Mesendoderm (in vitro differentiated cells): ENCODE measurements at regions not wholly inside any gene's neighbourhood (a gene's known extent, or its start where the extent isn't known, plus 50 kb on each side); places are given as distances from the start of the nearest gene placed in this dataset.
A peak's percentile ranks its signal among the peaks of the same experiment; 100 is the strongest.

Experiments used
- DNase-seq: peaks from one replicate; pipeline ENCODE4 v3.0.0; 2013
- H2AK5ac ChIP-seq: 2 replicates; pipeline ENCODE4 v1.6.1; 2013; ENCODE audit warnings: low read length, inconsistent platforms
- H2BK120ac ChIP-seq: 2 replicates; pipeline ENCODE4 v1.6.1; 2013; ENCODE audit warnings: low read depth, mild to moderate bottlenecking, low read length, moderate library complexity, mixed read lengths
- H2BK15ac ChIP-seq: replicated peaks from 2 replicates; pipeline ENCODE4 v1.6.1; 2013; ENCODE audit warnings: low read depth, mild to moderate bottlenecking, moderate library complexity
- H2BK5ac ChIP-seq: 2 replicates; pipeline ENCODE4 v1.6.1; 2013; ENCODE audit warnings: low read length, inconsistent platforms
- H3K18ac ChIP-seq: 2 replicates; pipeline ENCODE4 v1.6.1; 2013; ENCODE audit warnings: mild to moderate bottlenecking, low read length, mixed read lengths
- H3K23ac ChIP-seq: one replicate; pipeline ENCODE4 v1.6.1; 2013; ENCODE audit warnings: low read length
- H3K27ac ChIP-seq: 2 replicates; pipeline ENCODE4 v1.5.1; 2013; ENCODE audit warnings: low read depth, mild to moderate bottlenecking, inconsistent platforms, low read length, moderate library complexity
- H3K27me3 ChIP-seq: 2 replicates; pipeline ENCODE4 v1.6.1; 2013; ENCODE audit warnings: low read length, control low read depth, mild to moderate bottlenecking, inconsistent platforms; ENCODE audit not compliant: insufficient read depth, poor library complexity
- H3K36me3 ChIP-seq: 2 replicates; pipeline ENCODE4 v1.6.1; 2013; ENCODE audit warnings: low read length, inconsistent platforms; ENCODE audit not compliant: control insufficient read depth, insufficient read depth
- H3K4ac ChIP-seq: one replicate; pipeline ENCODE4 v1.6.1; 2013; ENCODE audit warnings: low read depth, mild to moderate bottlenecking, low read length, moderate library complexity
- H3K4me1 ChIP-seq: 2 replicates; pipeline ENCODE4 v1.6.1; 2013; ENCODE audit warnings: low read depth, low read length, inconsistent platforms; ENCODE audit not compliant: control insufficient read depth
- H3K4me2 ChIP-seq: 2 replicates; pipeline ENCODE4 v1.6.1; 2013; ENCODE audit warnings: low read length
- H3K4me3 ChIP-seq: 2 replicates; pipeline ENCODE4 v1.5.1; 2013; ENCODE audit warnings: mild to moderate bottlenecking, low read length
- H3K56ac ChIP-seq: one replicate; pipeline ENCODE4 v1.6.1; 2013; ENCODE audit warnings: low read length
- H3K79me1 ChIP-seq: 2 replicates; pipeline ENCODE4 v1.6.1; 2013; ENCODE audit warnings: low read length, inconsistent platforms
- H3K79me2 ChIP-seq: 2 replicates; pipeline ENCODE4 v1.6.1; 2013; ENCODE audit warnings: mild to moderate bottlenecking, low read length; ENCODE audit not compliant: control insufficient read depth, insufficient read depth
- H3K9ac ChIP-seq: 2 replicates; pipeline ENCODE4 v1.6.1; 2013; ENCODE audit warnings: low read length, inconsistent platforms
- H4K5ac ChIP-seq: one replicate; pipeline ENCODE4 v1.6.1; 2013; ENCODE audit warnings: low read length
- H4K8ac ChIP-seq: one replicate; pipeline ENCODE4 v1.6.1; 2013; ENCODE audit warnings: low read depth, mild to moderate bottlenecking, control low read depth, low read length, moderate library complexity
- WGBS: extraction: QIAGEN DNeasy Blood & Tissue Kit; methylation state at CpG from one replicate; pipeline ENCODE4 v1.1.7; 2013; ENCODE audit warnings: low lambda C conversion rate, missing lambda C conversion rate; ENCODE audit not compliant: insufficient coverage; ENCODE audit errors: extremely low coverage; 5-methylcytosine and 5-hydroxymethylcytosine counted together

- Histone ChIP-seq H2BK5ac (no peak overlapping the region), H3K79me2 (no peaks in the 10 kb centered on the region), H3K36me3 (no peaks in the 10 kb centered on the region), H3K56ac (no peak overlapping the region), H3K27me3 (no peaks in the 10 kb centered on the region), H4K8ac (no peak overlapping the region), H3K9ac (no peak overlapping the region), H3K23ac (no peak overlapping the region), H3K18ac (no peak overlapping the region), H3K4ac (no peak overlapping the region), H3K79me1 (no peaks in the 10 kb centered on the region), H3K4me3 (no peak overlapping the region), H3K4me2 (no peak overlapping the region), H2BK15ac (no peak overlapping the region), H2BK120ac (no peak overlapping the region), H4K5ac (no peak overlapping the region), H2AK5ac (no peak overlapping the region), H3K27ac (no peak overlapping the region), H3K4me1 (no peaks in the 10 kb centered on the region)
- WGBS: no CpG with 5 or more reads among the region's 2 CpGs
- DNase-seq: no peak
These were observed 200.4 kb downstream of the NR4A2 start for GRCh38 chr2:156132130-156132529.

GRCh38 chr2:156129227-156129626 lies 203.3 kb downstream of the NR4A2 start:
- no CpG with 5 or more reads among the region's 2 CpGs for WGBS
- Histone ChIP-seq H3K27ac (no peak overlapping the region), H4K8ac (no peak overlapping the region), H2BK15ac (no peak overlapping the region), H2BK120ac (no peak overlapping the region), H3K9ac (no peak overlapping the region), H3K4ac (no peak overlapping the region), H3K23ac (no peak overlapping the region), H4K5ac (no peak overlapping the region), H3K27me3 (no peaks in the 10 kb centered on the region), H3K4me2 (no peak overlapping the region), H3K4me1 (no peaks in the 10 kb centered on the region), H2BK5ac (no peak overlapping the region), H3K79me2 (no peaks in the 10 kb centered on the region), H2AK5ac (no peak overlapping the region), H3K4me3 (no peak overlapping the region), H3K18ac (no peak overlapping the region), H3K36me3 (no peaks in the 10 kb centered on the region), H3K56ac (no peak overlapping the region), H3K79me1 (no peaks in the 10 kb centered on the region)
- DNase-seq: no peak

- DNase-seq: peak; percentile 13
- Histone ChIP-seq H4K5ac (no peak overlapping the region), H2AK5ac (no peak overlapping the region), H3K79me2 (no peaks in the 10 kb centered on the region), H3K4me1 (no peaks in the 10 kb centered on the region), H3K4me2 (no peak overlapping the region), H3K36me3 (no peaks in the 10 kb centered on the region), H3K27ac (no peak overlapping the region), H3K56ac (no peak overlapping the region), H2BK5ac (no peak overlapping the region), H3K4ac (no peak overlapping the region), H3K4me3 (no peak overlapping the region), H3K27me3 (no peaks in the 10 kb centered on the region), H2BK15ac (no peak overlapping the region), H4K8ac (no peak overlapping the region), H3K79me1 (no peaks in the 10 kb centered on the region), H3K9ac (no peak overlapping the region), H3K18ac (no peak overlapping the region), H2BK120ac (no peak overlapping the region), H3K23ac (no peak overlapping the region)
- no CpG with 5 or more reads among the region's 7 CpGs for WGBS
These were observed 207.5 kb downstream of the NR4A2 start for GRCh38 chr2:156125018-156125417.

- Histone ChIP-seq H3K18ac (no peak overlapping the region), H2BK5ac (no peak overlapping the region), H2BK120ac (no peak overlapping the region), H3K4me2 (no peak overlapping the region), H3K79me1 (no peaks in the 10 kb centered on the region), H3K4me1 (no peaks in the 10 kb centered on the region), H4K8ac (no peak overlapping the region), H3K27me3 (no peaks in the 10 kb centered on the region), H3K36me3 (no peaks in the 10 kb centered on the region), H3K56ac (no peak overlapping the region), H3K23ac (no peak overlapping the region), H3K4ac (no peak overlapping the region), H2BK15ac (no peak overlapping the region), H3K4me3 (no peak overlapping the region), H3K9ac (no peak overlapping the region), H3K79me2 (no peaks in the 10 kb centered on the region), H2AK5ac (no peak overlapping the region), H4K5ac (no peak overlapping the region), H3K27ac (no peak overlapping the region)
- DNase-seq: no peak
These were observed 208.1 kb downstream of the NR4A2 start for GRCh38 chr2:156124458-156124857.

GRCh38 chr2:156118753-156119416 lies 213.6 kb downstream of the NR4A2 start:
- WGBS: no CpG with 5 or more reads among the region's 3 CpGs
- H3K23ac ChIP-seq: no peak overlapping the region
- H3K4me1 ChIP-seq: no peaks in the 10 kb centered on the region

GRCh38 chr2:156116113-156116512 lies 216.4 kb downstream of the NR4A2 start:
- Histone ChIP-seq H2BK15ac (no peak overlapping the region), H3K56ac (no peak overlapping the region), H3K4me2 (no peak overlapping the region), H3K4ac (no peak overlapping the region), H3K9ac (no peak overlapping the region), H3K23ac (no peak overlapping the region), H2BK120ac (no peak overlapping the region), H3K27ac (no peak overlapping the region), H3K4me1 (no peaks in the 10 kb centered on the region), H3K36me3 (no peaks in the 10 kb centered on the region), H3K4me3 (no peak overlapping the region), H3K18ac (no peak overlapping the region), H2BK5ac (no peak overlapping the region), H2AK5ac (no peak overlapping the region), H3K79me1 (no peaks in the 10 kb centered on the region), H4K5ac (no peak overlapping the region), H3K27me3 (no peaks in the 10 kb centered on the region), H4K8ac (no peak overlapping the region), H3K79me2 (no peaks in the 10 kb centered on the region)
- no peak for DNase-seq
- WGBS: no CpG with 5 or more reads among the region's 2 CpGs

More at GRCh38 chr2:156118753-156119416, 213.6 kb downstream of the NR4A2 start:
- Histone ChIP-seq H3K4me3 (no peak overlapping the region), H2BK5ac (no peak overlapping the region), H3K36me3 (no peaks in the 10 kb centered on the region), H3K79me2 (no peaks in the 10 kb centered on the region), H3K27ac (no peak overlapping the region), H3K27me3 (no peaks in the 10 kb centered on the region), H3K79me1 (no peaks in the 10 kb centered on the region), H2BK15ac (no peak overlapping the region), H3K9ac (no peak overlapping the region), H3K4ac (no peak overlapping the region), H3K18ac (no peak overlapping the region), H2BK120ac (no peak overlapping the region), H3K56ac (no peak overlapping the region), H3K4me2 (no peak overlapping the region), H4K8ac (no peak overlapping the region), H2AK5ac (no peak overlapping the region), H4K5ac (no peak overlapping the region)
- no peak for DNase-seq
